Right atrium auricular region (tissue), 2 donors: ENCODE measurements at regions not wholly inside any gene's neighbourhood (a gene's known extent, or its start where the extent isn't known, plus 50 kb on each side); places are given as distances from the start of the nearest gene placed in this dataset.

Source experiments
- DNase-seq: peaks from one replicate; pipeline ENCODE4 v3.0.0-alpha.2; 2019; ENCODE audit warnings: low spot score
- H3K27ac ChIP-seq, 2 donors: fragments of 200-600 bp; sonication (generic); 1 replicate in 1 of 2; 2 replicates in 1 of 2; pipeline ENCODE4 v1.5.1; 2016 to 2019
- H3K27me3 ChIP-seq, 2 donors: fragments of 200-600 bp; sonication (generic); one replicate each; pipeline versions ENCODE4 v1.5.1 to v1.6.0; 2017 to 2019
- H3K36me3 ChIP-seq: fragments of 200-600 bp; sonication (generic); one replicate; pipeline ENCODE4 v1.5.1; 2016
- H3K4me1 ChIP-seq, 2 donors: fragments of 200-600 bp; sonication (generic); one replicate each; pipeline versions ENCODE4 v1.5.1 to v1.6.0; 2017 to 2019
- H3K4me3 ChIP-seq, 2 donors: fragments of 200-600 bp; sonication (generic); 1 replicate in 1 of 2; 2 replicates in 1 of 2; pipeline ENCODE4 v1.5.1; 2017 to 2019; ENCODE audit warnings: mild to moderate bottlenecking in 1 of 2, moderate library complexity in 1 of 2
- H3K9me3 ChIP-seq, 2 donors: fragments of 200-600 bp; sonication (generic); one replicate each; pipeline ENCODE4 v1.5.1; 2019
- CTCF ChIP-seq, 2 donors: fragments of 200-600 bp; sonication (generic); IDR thresholded peaks; one replicate each; pipeline ENCODE4 v1.5.1; 2019; ENCODE audit warnings: antibody characterized with exemption in 2 of 2

GRCh38 chr2:147491506-147491905 lies 353.3 kb upstream of the ACVR2A start:
- no peaks in the 10 kb centered on the region for H3K27me3 ChIP-seq
- H3K9me3 ChIP-seq, result no peaks in the 10 kb centered on the region
- H3K4me1 ChIP-seq, result no peaks in the 10 kb centered on the region
- DNase-seq, result no peak
- H3K27ac ChIP-seq, result no peak overlapping the region
- H3K4me3 ChIP-seq, result no peak overlapping the region
- no peak for TF ChIP-seq CTCF (IDR thresholded peaks at IDR 0.05)
- no peaks in the 10 kb centered on the region for H3K36me3 ChIP-seq

- Histone ChIP-seq H3K4me1 (no peaks in the 10 kb centered on the region), H3K27ac (no peak overlapping the region), H3K36me3 (no peaks in the 10 kb centered on the region), H3K27me3 (no peaks in the 10 kb centered on the region), H3K4me3 (no peak overlapping the region), H3K9me3 (no peaks in the 10 kb centered on the region)
- TF ChIP-seq CTCF (IDR thresholded peaks at IDR 0.05), result no peak
- DNase-seq, result no peak
These were observed 354.2 kb upstream of the ACVR2A start for GRCh38 chr2:147490401-147491261.

GRCh38 chr2:147488472-147488871 lies 356.4 kb upstream of the ACVR2A start:
- no peak for TF ChIP-seq CTCF (IDR thresholded peaks at IDR 0.05)
- Histone ChIP-seq H3K27ac (no peak overlapping the region), H3K9me3 (no peaks in the 10 kb centered on the region), H3K4me1 (no peaks in the 10 kb centered on the region), H3K4me3 (no peak overlapping the region), H3K36me3 (no peaks in the 10 kb centered on the region), H3K27me3 (no peaks in the 10 kb centered on the region)
- DNase-seq, result no peak

- no peak for DNase-seq
- no peaks in the 10 kb centered on the region for H3K4me1 ChIP-seq
- no peak overlapping the region for H3K4me3 ChIP-seq
- H3K27ac ChIP-seq, result no peak overlapping the region
- H3K36me3 ChIP-seq, result no peaks in the 10 kb centered on the region
- no peak for TF ChIP-seq CTCF (IDR thresholded peaks at IDR 0.05)
- H3K9me3 ChIP-seq, result no peaks in the 10 kb centered on the region
- no peaks in the 10 kb centered on the region for H3K27me3 ChIP-seq
These were observed 356.9 kb upstream of the ACVR2A start for GRCh38 chr2:147487978-147488289.

- TF ChIP-seq CTCF (IDR thresholded peaks at IDR 0.05), result no peak
- no peak for DNase-seq
- Histone ChIP-seq H3K36me3 (no peaks in the 10 kb centered on the region), H3K9me3 (no peaks in the 10 kb centered on the region), H3K4me3 (no peak overlapping the region), H3K27ac (no peak overlapping the region), H3K27me3 (no peaks in the 10 kb centered on the region), H3K4me1 (no peaks in the 10 kb centered on the region)
These were observed 357.4 kb upstream of the ACVR2A start for GRCh38 chr2:147487286-147487977.
